HG03354 (cell line): ENCODE measurements at regions not wholly inside any gene's neighbourhood (a gene's known extent, or its start where the extent isn't known, plus 50 kb on each side); places are given as distances from the start of the nearest gene placed in this dataset.

ENCODE experiments used
- ATAC-seq: cut with Tn5 transposase; IDR thresholded peaks from one replicate; pipeline ENCODE4 v1.9.1; 2021; ENCODE audit warnings: mild to moderate bottlenecking; ENCODE audit not compliant: unreplicated experiment, poor library complexity, severe bottlenecking

GRCh38 chr1:87555366-87555765, 226.7 kb downstream of the LMO4 start:
- ATAC-seq, result no peak

DNA sequence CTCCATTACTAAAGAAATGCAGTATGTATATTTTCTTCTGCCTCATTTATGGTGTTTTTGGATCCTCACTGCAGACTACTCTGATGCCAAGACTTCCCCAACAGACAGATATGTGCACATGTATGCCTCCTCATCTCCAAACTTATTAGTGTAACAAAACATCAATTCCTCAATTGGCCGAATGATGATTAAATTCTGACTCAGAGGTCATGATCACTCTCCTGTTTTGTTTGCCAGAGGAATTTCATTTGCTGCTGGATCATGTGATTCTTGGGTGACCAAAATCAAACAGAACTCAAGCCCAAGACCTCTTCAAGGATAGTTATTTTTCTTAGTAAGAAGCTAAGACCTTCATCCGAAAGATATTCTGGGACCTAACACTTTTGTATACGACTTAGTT, 227.6 kb downstream of the LMO4 start:
- ATAC-seq, result no peak

GRCh38 chr1:87558921-87559320, 230.2 kb downstream of the LMO4 start:
- no peak for ATAC-seq

GRCh38 chr1:87560137-87560536, 231.5 kb downstream of the LMO4 start:
- no peak for ATAC-seq

- no peak for ATAC-seq
These were observed 232.1 kb downstream of the LMO4 start for GRCh38 chr1:87560601-87561360.

GRCh38 chr1:87563211-87563610, 234.5 kb downstream of the LMO4 start:
- no peak for ATAC-seq

- ATAC-seq, result no peak
These were observed 237.2 kb downstream of the LMO4 start for GRCh38 chr1:87565861-87566260.

DNA sequence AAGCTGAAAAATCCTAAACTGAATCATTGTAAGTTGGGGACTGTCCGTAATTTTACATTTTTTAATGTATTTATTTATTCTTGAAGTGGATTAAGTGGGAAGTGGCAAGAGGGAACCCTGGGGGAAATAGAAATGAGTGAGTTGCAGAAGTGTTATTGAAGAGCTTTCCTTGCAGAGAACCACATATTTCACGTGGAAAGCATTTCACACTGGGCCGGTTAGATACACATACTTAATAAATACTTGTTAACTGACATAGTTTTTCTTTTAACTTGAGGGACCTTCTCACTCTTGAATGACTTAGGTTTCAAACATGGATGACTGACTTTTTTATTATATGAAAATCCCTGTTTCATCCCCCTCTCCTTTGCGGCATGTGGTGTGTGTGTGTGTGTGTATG, 239.3 kb downstream of the LMO4 start:
- ATAC-seq, result no peak

- ATAC-seq, result no peak
These were observed 240.2 kb downstream of the LMO4 start for GRCh38 chr1:87568911-87569310.

DNA sequence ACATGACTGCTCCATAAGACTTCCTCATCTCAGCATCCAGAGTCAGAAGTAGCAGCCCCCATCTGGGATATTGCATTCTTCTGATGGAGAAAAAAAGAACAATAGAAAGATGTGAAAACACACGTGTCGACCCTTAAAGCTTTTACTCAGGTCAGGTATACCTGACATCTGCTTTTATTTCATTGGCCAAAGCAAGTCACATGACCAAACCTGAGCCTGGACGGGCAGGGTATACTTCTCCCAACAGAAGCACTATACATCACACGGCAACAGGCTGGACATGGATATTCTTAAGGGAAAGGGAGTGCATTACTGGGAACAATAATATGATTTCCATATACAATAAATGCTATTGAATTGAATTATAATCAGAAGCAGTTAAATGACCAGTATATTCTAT, 243.3 kb downstream of the LMO4 start:
- ATAC-seq, result no peak

- ATAC-seq, result no peak
These were observed 244.2 kb downstream of the LMO4 start for GRCh38 chr1:87572891-87573290.

DNA sequence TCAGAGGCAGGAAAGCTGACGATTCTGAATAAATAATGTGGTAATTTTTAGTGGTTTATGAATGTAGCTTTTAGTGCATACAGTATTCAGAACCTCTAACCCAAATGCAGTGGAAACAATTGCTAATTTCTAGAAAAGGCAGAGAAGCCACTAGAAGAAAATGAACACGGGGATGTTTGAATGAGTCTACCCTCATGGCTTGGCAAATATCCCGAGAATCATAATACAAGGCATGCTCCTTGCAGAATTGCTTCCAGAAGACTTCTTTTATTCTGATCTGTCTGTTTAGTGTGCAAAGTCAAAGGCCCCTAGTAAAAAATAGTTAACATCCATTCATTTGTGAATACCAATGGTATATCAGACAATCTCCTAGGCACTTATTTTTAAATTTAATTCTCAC, 246.8 kb downstream of the LMO4 start:
- ATAC-seq, result no peak

DNA sequence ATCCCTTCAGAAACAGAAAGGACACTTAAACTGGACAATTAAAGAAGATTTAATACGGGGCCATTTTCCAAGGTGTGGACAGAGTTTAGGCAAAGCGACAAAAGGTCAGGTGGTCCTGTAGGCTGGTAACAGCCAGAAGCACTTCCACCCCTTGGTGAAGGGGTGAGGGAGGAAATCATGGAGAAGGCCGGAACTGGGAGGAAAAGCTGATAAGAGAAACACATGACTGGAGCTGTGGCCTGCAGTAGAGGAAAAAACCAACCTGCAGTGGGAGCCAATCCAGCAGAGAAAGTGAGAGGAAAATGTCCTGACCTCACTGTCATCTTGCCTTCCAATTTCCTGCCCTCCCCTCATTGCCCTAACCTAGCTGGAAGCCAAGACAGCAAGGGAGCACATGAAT, 249.8 kb downstream of the LMO4 start:
- ATAC-seq, result no peak

GRCh38 chr1:87583459-87583858, 254.8 kb downstream of the LMO4 start:
- ATAC-seq, result no peak

GRCh38 chr1:87584586-87584985, 255.9 kb downstream of the LMO4 start:
- ATAC-seq, result no peak

DNA sequence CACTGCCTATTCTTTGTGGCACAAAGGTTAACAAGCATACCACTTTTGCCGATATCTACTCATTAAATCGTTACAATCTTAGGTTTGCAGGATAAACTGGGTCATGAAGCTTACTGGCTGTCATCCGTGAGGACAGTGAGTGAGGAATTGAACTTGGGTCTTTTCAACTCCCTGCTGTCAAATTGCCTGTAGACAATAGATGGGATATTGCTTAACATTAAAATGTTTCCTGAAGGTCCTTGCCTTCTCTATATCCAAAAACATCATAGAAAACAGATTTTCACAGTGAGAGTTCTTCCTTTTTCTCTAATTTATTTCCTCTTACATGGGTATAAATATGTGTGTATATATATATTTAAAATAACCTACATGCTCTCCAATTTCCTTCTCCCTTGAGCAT, 257.8 kb downstream of the LMO4 start:
- ATAC-seq, result no peak

DNA sequence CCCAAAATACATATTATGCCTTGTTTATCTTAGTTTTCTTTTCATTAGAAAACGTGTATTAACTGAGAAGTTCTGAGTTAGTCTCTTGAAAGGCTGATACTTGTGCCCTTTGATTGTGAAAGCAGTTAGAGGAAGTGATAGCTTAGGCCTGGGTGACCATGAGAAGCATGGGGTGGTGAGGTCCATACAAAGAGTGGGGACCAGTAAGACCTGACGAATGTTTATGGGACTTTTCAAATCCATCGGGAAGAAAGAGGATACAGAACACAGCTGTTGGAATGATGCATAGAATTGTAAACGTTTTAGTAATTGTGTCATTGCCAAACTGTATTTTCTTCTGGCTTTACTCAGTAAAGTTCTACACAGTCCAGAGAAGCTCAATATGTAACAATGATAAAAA, 259.8 kb downstream of the LMO4 start:
- peak; percentile 79 for ATAC-seq

DNA sequence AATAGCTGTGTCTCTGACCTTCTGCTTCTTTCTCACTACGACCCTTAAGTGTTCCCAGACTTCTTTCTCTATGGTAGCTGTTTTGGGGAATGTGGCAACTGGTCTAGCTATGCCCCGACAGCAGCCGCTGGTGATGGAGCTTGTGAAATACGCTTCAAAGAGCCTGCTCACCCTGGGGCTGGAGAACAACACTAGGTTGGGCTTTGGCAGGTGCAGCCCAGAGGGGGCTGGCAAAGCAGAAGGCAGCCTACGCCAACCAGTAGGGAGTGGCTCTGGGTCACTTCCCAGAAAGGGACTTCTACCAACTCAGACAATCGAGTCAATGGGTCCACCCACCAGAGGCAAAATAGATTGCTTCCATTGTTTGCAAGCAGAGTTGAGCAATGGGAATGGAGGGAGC, 262.8 kb downstream of the LMO4 start:
- ATAC-seq, result no peak

DNA sequence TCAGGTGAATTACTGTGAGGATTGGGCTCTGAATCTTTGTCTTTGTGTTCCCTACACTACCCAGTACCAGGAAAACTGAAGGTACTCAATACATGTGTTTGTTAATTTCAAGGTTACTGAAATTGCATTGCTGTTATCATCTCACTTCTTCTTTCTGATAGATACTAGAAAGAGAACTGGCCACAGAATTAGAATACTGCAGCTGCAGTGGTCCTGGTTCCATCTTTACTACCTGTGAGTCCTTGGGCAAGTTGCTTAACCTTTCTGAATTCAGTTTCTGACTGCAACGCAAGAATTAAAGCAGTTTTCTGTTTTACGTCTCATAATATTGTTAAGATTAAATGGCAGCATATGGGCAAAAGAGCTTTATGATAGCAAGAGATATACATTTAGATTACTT, 263.5 kb downstream of the LMO4 start:
- peak; percentile 91 for ATAC-seq

DNA sequence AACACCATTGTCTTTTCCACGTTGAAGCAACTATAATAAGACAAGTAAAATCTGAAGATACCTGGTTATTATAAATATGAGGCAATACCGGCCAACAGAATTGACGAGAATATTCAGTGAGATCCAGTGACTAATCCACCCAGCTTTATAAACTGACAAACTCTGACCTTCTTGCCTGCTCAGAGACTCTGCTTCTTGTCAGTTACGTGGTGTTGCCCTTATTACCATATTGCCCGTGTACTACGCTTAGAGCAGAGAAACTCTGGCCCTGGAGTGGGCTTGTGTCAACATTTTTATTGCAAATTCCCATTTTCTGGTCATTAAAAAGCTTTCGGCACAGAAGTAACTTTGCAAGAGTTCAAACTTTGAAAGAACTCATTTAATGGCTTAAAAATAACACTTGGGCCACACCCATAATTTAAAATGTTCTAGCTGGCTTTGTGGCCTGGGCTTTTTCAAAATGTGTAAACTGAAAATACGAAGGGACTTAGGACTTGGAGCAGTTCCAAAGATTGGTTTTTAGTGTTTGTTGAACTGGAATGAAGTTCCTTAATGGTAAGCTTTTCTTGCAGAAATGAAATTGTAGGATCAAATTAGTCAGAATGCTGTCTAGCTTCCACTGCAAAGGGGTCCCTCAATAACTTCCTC, 266.2 kb downstream of the LMO4 start:
- no peak for ATAC-seq

GRCh38 chr1:87595384-87595781, 266.7 kb downstream of the LMO4 start:
- ATAC-seq, result no peak

- ATAC-seq, result no peak
These were observed 269.7 kb downstream of the LMO4 start for GRCh38 chr1:87598429-87598828.
